ENCODE measurements at regions not wholly inside any gene's neighbourhood (a gene's known extent, or its start where the extent isn't known, plus 50 kb on each side); places are given as distances from the start of the nearest gene placed in this dataset.

DNA sequence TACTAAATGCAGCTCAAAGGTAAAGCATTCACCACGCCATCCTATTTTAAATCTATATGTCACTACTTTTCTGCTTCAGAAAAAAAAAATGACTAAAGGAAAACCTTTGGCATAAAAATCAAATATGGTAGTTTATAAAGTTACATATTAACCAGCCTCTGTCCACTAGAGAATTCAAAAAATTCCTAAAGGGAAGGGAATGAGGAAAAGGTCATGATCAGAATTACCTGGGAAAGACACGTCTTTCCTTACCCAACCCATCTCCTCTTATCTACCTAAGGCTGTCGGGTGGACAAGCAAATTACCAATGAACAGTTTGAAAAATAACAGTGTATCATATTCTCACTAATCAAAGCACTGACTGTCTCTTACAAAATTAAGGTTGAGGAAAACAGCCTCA, 100.7 kb upstream of the TMEM106B start:
- intact Hi-C loops (cut with DNase I), result no loop called here
- ATAC-seq, result no peak
- no peak for DNase-seq

DNA sequence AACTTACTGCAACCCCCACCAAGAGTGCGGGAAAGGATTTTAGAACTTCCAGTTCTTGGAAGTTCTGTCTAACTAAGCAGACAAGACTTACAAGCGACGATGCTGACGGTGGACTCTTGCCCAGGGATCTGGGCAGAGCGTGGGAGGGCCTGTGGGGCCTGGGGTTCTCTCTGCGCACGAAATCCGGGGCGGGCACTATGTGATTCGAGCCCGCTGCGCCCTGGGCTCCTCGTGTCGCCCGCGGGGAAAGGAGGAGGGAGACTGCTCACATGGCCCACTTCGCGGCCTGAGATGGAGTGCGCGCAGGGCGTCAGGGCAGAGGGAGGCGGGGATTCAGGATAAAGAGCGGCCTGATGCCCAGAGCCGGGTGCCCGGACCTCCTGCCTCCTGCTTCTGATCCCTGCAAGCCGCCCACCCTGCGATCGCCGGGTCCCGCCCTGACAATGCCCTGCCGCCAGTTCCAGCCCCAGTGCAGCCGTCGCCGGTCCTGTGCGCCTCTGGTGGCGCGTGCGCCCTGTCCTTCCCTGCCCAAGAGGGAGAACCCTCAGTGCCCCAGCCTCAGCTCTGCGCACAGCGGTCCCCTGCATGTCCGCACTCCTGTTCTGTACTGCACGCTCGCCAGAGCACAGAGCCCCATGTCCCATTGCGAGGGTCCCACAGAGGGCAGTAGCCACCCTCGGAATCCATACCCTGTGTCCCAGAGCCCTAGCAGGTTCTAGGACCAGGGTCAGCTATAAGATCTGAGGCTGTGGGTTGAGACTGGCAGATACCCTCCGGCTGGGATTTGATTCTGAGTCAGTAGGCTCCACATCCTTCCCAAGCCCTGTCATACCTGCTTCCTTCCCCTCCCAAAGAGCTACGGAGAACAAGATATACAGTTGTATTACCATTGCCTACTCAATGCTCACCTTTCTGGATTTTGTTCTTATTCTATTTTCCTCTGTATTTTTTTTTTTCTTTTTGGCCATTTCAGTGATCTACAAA, 99.4 kb upstream of the TMEM106B start:
- DNase-seq (no peak), ATAC-seq (peak; percentile 23 to 66)
- intact Hi-C loops (cut with DNase I), result no loop called here

- intact Hi-C loops (cut with DNase I), result no loop called here
- no peak for DNase-seq
These were observed 93.9 kb upstream of the TMEM106B start for GRCh38 chr7:12117170-12117569.

GRCh38 chr7:12119620-12120303, 91.3 kb upstream of the TMEM106B start:
- DNase-seq, result no peak
- intact Hi-C loops (cut with DNase I), result no loop called here
- no peak for ATAC-seq

More at GRCh38 chr7:12117170-12117569, 93.9 kb upstream of the TMEM106B start:
- no peak for ATAC-seq

GRCh38 chr7:12120632-12121031, 90.5 kb upstream of the TMEM106B start:
- DNase-seq (no peak), ATAC-seq (no peak)
- intact Hi-C loops (cut with DNase I), result no loop called here

- intact Hi-C loops (cut with DNase I), result no loop called here
- DNase-seq (no peak), ATAC-seq (no peak)
These were observed 87.9 kb upstream of the TMEM106B start for GRCh38 chr7:12123172-12123571.

DNA sequence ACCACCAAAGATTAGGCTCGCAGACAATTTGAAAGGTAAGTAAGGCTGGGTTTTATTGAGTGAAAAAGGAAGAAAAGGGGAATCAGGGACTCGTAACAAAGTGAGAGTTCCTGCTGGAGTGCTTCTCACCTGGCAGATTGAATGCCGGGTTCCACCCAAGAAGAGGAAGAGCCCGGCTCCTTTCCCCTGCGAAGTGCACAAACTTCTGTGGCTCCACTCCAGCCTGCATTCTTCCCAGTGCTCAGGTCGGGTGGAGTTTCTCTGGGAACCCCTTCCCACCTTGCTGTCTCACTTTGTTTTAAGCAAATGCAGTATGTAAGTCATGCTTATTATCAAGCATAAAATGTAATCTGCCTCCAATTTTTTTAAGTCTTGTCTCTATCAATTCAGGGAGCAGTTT, 87.1 kb upstream of the TMEM106B start:
- DNase-seq, result no peak
- no peak for ATAC-seq
- intact Hi-C loops (cut with DNase I), result no loop called here

DNA sequence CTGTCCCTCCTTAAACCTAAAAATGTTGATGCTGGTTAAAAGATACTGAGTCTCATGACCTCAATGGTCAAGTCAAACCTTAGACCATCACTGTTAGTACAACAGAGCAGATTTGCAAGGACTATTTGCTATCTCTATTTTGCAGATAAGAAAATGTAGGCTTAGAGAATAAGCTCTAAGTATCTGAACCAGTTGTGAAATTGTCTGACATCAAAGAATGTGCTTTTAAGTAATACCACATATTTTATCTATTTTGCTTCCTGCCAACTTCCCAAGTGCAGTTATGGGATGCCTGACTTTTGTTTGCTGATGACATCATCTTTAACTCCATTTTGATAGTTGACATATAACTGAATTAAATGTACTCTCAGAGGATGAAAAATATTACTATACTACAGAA, 83.6 kb upstream of the TMEM106B start:
- intact Hi-C loops (cut with DNase I), result no loop called here

GRCh38 chr7:12130609-12131008, 80.5 kb upstream of the TMEM106B start:
- no peak for ATAC-seq
- intact Hi-C loops (cut with DNase I), result no loop called here
- no peak for DNase-seq

More for the DNA sequence above, 83.6 kb upstream of the TMEM106B start:
- no peak for DNase-seq
- ATAC-seq, result peak in 1 of 2 donors; percentile 26

- no peak for ATAC-seq
- intact Hi-C loops (cut with DNase I), result no loop called here
- no peak for DNase-seq
These were observed 80.0 kb upstream of the TMEM106B start for GRCh38 chr7:12131122-12131521.

- ATAC-seq (no peak), DNase-seq (no peak)
- intact Hi-C loops (cut with DNase I), result no loop called here
These were observed 77.2 kb upstream of the TMEM106B start for GRCh38 chr7:12133865-12134264.

DNA sequence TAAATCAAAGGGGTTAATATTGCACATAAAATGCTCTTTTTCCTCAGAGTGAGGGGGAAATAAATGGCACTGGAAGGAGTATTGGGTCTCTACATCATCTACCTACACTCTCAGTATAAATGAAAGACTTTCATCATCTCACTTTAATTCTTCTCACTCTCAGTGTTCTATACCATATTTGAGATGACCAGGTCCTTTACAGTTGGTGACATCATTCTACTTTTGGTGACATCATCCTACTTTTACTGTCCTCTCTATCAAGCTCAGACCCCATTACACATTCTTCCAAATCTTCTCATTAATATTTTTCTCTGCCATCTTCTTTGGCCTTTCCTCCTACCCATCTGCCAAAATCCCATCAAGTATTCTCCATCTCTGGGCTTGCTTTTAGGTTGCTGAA, 74.6 kb upstream of the TMEM106B start:
- ATAC-seq, result no peak
- intact Hi-C loops (cut with DNase I), result no loop called here

DNA sequence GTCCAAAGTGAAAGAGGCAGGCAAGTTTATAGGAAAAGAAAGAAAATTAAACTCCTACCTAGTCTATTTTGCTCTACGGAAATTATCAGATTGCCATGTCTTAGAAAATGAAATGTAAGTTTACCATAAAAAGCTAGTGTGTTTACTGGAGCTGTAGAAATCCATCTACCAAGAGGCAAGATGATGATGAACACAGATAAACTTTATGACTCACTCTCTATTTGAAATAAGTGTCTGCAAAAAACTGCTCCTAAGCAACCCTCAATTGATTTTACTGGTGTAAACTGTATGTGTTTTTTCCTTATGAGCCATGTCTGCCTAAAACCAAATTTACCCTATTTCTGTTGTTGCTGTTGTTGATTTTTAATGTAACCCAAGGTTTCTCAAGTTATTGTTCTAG, 73.8 kb upstream of the TMEM106B start:
- intact Hi-C loops (cut with DNase I), result no loop called here
- ATAC-seq, result no peak
- no peak for DNase-seq

More for the DNA sequence above, 74.6 kb upstream of the TMEM106B start:
- DNase-seq, result no peak

GRCh38 chr7:12138421-12138820, 72.7 kb upstream of the TMEM106B start:
- DNase-seq, result no peak
- intact Hi-C loops (cut with DNase I), result no loop called here
- ATAC-seq, result no peak

- intact Hi-C loops (cut with DNase I), result no loop called here
- ATAC-seq, result no peak
- no peak for DNase-seq
These were observed 71.7 kb upstream of the TMEM106B start for GRCh38 chr7:12139416-12139815.

- DNase-seq (no peak), ATAC-seq (no peak)
- intact Hi-C loops (cut with DNase I), result no loop called here
These were observed 64.3 kb upstream of the TMEM106B start for GRCh38 chr7:12146813-12147212.

DNA sequence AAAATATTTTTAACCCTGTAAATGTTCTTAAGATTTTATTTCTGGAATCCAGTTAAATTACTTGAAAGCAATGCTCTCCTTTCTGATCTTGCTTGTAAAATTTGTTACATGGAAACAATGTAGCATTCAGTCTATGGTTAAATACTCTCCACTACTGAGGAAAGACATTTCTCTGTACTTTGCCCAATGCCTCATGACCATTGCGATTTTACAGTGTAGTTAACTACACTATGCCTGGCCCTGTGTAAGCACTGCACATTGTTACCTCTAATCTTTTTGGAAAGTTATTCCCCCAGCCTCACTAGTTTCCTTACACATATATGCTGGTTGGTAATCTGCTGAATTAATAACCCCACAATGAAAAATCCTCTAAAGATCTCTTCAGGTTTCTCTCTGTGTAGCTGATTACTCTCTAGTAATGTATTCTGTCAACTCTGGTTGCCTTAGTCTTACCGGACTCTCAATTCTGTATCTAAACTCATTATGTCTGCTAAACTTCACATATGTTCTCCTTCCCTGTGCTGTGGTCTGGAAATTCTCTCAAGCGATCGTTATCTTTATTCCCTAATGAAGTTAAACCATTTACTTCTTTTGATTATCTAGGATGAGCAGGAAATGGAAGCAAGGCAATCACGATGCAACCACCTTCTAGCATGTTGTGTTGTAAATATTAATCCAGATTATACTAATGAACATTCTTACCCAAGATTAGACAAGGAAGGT, 58.7 kb upstream of the TMEM106B start:
- intact Hi-C loops (cut with DNase I), result no loop called here
- no peak for ATAC-seq

DNA sequence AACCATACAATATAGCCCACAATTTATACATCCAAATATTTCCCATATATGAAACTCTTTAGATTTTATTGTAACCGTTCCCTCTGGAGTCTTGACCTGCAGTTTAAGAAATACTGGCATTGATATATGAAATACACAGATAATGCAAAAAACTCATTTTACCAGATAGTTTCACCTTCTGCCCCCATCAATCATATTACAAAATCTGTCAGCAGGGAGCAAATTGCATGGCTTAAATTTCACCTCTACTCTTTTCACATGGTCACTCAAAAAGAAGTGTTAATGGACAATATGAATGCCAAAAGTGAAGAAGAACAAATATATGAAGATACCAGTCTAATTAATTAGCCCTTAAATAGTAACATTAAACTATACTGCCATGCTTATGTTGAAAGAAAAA, 57.0 kb upstream of the TMEM106B start:
- intact Hi-C loops (cut with DNase I), result no loop called here
- ATAC-seq (no peak), DNase-seq (no peak)

More for the DNA sequence above, 58.7 kb upstream of the TMEM106B start:
- DNase-seq, result no peak

GRCh38 chr7:12157517-12157916, 53.6 kb upstream of the TMEM106B start:
- DNase-seq, result no peak

More at GRCh38 chr7:12157517-12157916, 53.6 kb upstream of the TMEM106B start:
- no peak for ATAC-seq
- intact Hi-C loops (cut with DNase I), result no loop called here

Measured in left cardiac atrium (tissue), 4 donors.